GM13977 (cell line): ENCODE measurements at regions not wholly inside any gene's neighbourhood (a gene's known extent, or its start where the extent isn't known, plus 50 kb on each side); places are given as distances from the start of the nearest gene placed in this dataset.

Experiments used
- DNase-seq: peaks from one replicate; pipeline ENCODE4 v3.0.0; 2012; ENCODE audit warnings: low spot score
- in situ Hi-C: fragments of 300-500 bp; cut with MboI; formaldehyde crosslinking; loops from one replicate; pipeline ENCODE4 v1.12.0; 2022; ENCODE audit warnings: low sequenced_read_pairs, low pct_unique_long_range_greater_than_20kb, mixed read lengths, inconsistent platforms; ENCODE audit not compliant: unreplicated experiment
- TF ChIP-seq, protein P1 (sequence below): IDR thresholded peaks from 2 replicates; pipeline ENCODE4 v1.5.1; 2012; ENCODE audit warnings: mild to moderate bottlenecking, control low read depth; ENCODE audit not compliant: insufficient read depth; ENCODE audit errors: extremely low read depth, missing control alignments

GRCh38 chr1:187226396-187226795 lies 397.6 kb downstream of the PLA2G4A start:
- in situ Hi-C loops, result no loop called here
- TF ChIP-seq, protein P1, sequence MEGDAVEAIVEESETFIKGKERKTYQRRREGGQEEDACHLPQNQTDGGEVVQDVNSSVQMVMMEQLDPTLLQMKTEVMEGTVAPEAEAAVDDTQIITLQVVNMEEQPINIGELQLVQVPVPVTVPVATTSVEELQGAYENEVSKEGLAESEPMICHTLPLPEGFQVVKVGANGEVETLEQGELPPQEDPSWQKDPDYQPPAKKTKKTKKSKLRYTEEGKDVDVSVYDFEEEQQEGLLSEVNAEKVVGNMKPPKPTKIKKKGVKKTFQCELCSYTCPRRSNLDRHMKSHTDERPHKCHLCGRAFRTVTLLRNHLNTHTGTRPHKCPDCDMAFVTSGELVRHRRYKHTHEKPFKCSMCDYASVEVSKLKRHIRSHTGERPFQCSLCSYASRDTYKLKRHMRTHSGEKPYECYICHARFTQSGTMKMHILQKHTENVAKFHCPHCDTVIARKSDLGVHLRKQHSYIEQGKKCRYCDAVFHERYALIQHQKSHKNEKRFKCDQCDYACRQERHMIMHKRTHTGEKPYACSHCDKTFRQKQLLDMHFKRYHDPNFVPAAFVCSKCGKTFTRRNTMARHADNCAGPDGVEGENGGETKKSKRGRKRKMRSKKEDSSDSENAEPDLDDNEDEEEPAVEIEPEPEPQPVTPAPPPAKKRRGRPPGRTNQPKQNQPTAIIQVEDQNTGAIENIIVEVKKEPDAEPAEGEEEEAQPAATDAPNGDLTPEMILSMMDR, result no peak
- no peak for DNase-seq

DNA sequence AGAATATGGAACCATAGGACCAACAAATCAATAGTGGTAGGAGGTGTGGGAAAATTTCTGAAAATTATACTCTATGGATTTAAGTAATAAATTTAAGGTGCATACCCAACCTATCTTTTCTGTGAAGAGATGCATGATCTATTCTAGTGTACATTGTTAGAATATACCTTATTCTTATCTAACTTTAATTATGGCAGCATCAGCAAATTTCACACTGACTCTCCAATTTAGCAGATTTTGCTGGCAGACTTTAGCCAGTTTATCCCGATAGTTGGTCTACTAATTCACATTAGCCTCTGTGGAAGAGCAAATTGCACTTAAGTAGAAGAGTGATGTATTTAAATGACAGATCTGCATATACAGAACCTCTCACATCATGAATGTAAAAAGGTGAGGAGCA lies 400.0 kb downstream of the PLA2G4A start:
- TF ChIP-seq, protein P1, result no peak
- in situ Hi-C loops, result no loop called here
- DNase-seq, result no peak

DNA sequence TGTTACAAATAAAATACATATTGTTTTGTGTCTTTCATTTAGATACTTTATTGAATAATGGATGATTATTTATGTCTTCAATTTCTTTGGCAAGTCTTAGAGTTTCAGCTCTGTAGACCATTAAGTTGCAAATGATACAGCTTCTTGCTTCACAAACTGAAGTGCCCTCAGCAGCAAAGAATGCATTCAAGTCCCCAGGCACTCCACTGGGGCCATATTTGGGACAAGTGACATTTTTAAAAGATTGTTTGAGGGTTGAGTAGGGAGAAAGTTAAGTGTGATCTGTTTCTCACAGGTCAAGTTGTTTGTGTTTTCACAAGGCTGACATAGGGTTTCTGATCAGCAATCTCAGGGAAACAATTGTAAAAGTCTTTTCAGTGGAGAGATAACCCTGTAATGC lies 400.7 kb downstream of the PLA2G4A start:
- in situ Hi-C loops, result no loop called here
- TF ChIP-seq, protein P1, result no peak
- no peak for DNase-seq

DNA sequence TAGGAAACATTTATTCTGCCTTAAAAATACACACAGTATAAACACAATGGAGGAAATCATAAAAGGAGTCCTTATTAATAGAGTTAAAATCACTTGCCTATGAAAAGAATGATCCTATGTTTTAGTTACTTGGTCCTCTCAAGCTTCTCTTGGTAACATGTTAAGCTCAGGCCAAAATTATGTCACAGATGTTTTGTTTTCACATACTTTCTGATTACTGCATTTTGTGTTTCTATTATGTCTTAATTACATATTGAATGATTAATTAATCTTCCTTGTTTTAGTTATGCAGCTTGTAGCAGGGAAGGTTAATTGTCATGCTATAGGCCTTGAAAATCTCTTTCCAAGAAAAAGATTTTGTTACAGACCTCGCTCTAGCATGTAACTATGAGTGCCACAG lies 406.0 kb downstream of the PLA2G4A start:
- TF ChIP-seq, protein P1, result no peak
- in situ Hi-C loops, result no loop called here
- no peak for DNase-seq

GRCh38 chr1:187236199-187236598 lies 407.4 kb downstream of the PLA2G4A start:
- TF ChIP-seq, protein P1, result no peak
- in situ Hi-C loops, result no loop called here
- no peak for DNase-seq

DNA sequence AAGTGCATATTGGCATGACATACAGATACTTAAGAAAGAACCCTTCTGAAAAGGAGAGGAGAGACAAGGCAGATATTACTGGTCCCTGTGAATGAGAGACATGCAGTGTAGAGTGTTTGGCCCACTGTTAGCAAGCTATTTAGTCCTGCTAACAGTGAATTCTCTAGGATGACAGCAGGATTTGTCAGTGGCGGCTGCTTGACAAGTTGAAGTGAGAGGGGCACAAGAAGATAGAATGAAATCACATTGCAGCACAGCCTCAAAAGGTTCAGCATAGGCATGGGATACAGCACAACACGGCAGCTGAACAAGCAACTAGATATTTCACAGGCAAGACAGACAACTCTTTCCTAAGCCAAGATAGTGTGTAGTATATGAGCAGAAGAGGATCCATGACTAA lies 407.9 kb downstream of the PLA2G4A start:
- in situ Hi-C loops, result no loop called here

More for the DNA sequence above, 407.9 kb downstream of the PLA2G4A start:
- no peak for DNase-seq
- TF ChIP-seq, protein P1, result no peak
